H9 (cell line): ENCODE measurements at regions not wholly inside any gene's neighbourhood (a gene's known extent, or its start where the extent isn't known, plus 50 kb on each side); places are given as distances from the start of the nearest gene placed in this dataset.

Source experiments
- DNase-seq: peaks from one replicate; pipeline ENCODE4 v3.0.0-alpha.2; 2017
- H2AFZ ChIP-seq: one replicate; pipeline ENCODE4 v1.6.1; 2013; ENCODE audit warnings: mild to moderate bottlenecking, low read length, control low read depth, moderate library complexity
- H2AK5ac ChIP-seq: 2 replicates; pipeline ENCODE4 v1.6.1; 2013; ENCODE audit warnings: low read length, control low read depth, mixed read lengths; ENCODE audit not compliant: insufficient read length
- H2BK120ac ChIP-seq: one replicate; pipeline ENCODE4 v1.6.1; 2013; ENCODE audit warnings: low read depth, mild to moderate bottlenecking, low read length, control low read depth, inconsistent platforms; ENCODE audit not compliant: poor library complexity, severe bottlenecking
- H2BK12ac ChIP-seq: 2 replicates; pipeline ENCODE4 v1.6.1; 2013; ENCODE audit warnings: low read length, control low read depth, mixed read lengths, low read depth; ENCODE audit not compliant: insufficient read length
- H2BK15ac ChIP-seq: 2 replicates; pipeline ENCODE4 v1.6.1; 2013; ENCODE audit warnings: low read depth, low read length, control low read depth
- H2BK20ac ChIP-seq: one replicate; pipeline ENCODE4 v1.6.1; 2013; ENCODE audit warnings: low read depth, mild to moderate bottlenecking, low read length, control low read depth, inconsistent platforms; ENCODE audit not compliant: poor library complexity, severe bottlenecking
- H2BK5ac ChIP-seq: 2 replicates; pipeline ENCODE4 v1.6.1; 2013; ENCODE audit warnings: low read length, control low read depth, mixed read lengths; ENCODE audit not compliant: insufficient read length
- H3K14ac ChIP-seq: 2 replicates; pipeline ENCODE4 v1.6.1; 2013; ENCODE audit warnings: low read length, control low read depth; ENCODE audit not compliant: insufficient read depth
- H3K18ac ChIP-seq: 2 replicates; pipeline ENCODE4 v1.6.1; 2013; ENCODE audit warnings: low read depth, mild to moderate bottlenecking, mixed read lengths, low read length, control low read depth; ENCODE audit not compliant: insufficient read length
- H3K23ac ChIP-seq: 2 replicates; pipeline ENCODE4 v1.6.1; 2013; ENCODE audit warnings: low read length, control low read depth, mixed read lengths, low read depth; ENCODE audit not compliant: insufficient read length
- H3K23me2 ChIP-seq: 2 replicates; pipeline ENCODE4 v1.6.1; 2013; ENCODE audit warnings: low read depth, mild to moderate bottlenecking, mixed read lengths, low read length, control low read depth; ENCODE audit not compliant: insufficient read length, poor library complexity, severe bottlenecking
- H3K27ac ChIP-seq: 2 replicates; pipeline ENCODE4 v1.5.1; 2013; ENCODE audit warnings: low read length, control low read depth, mixed read lengths, low read depth; ENCODE audit not compliant: insufficient read length
- H3K27me3 ChIP-seq: 2 replicates; pipeline ENCODE4 v1.6.1; 2013; ENCODE audit warnings: low read length, control low read depth, inconsistent platforms; ENCODE audit not compliant: insufficient read depth
- H3K4ac ChIP-seq: 2 replicates; pipeline ENCODE4 v1.6.1; 2013; ENCODE audit warnings: low read depth, mild to moderate bottlenecking, control low read depth, inconsistent platforms, low read length, moderate library complexity
- H3K4me1 ChIP-seq: 2 replicates; pipeline ENCODE4 v1.6.1; 2013; ENCODE audit warnings: low read length, control low read depth, inconsistent platforms; ENCODE audit not compliant: insufficient read depth
- H3K4me2 ChIP-seq: 2 replicates; pipeline ENCODE4 v1.6.1; 2013; ENCODE audit warnings: low read length, control low read depth, mixed read lengths; ENCODE audit not compliant: insufficient read length, insufficient read depth
- H3K56ac ChIP-seq: 2 replicates; pipeline ENCODE4 v1.6.1; 2013; ENCODE audit warnings: low read depth, mild to moderate bottlenecking, mixed read lengths, low read length, control low read depth; ENCODE audit not compliant: insufficient read length
- H3K79me1 ChIP-seq: 2 replicates; pipeline ENCODE4 v1.6.1; 2013; ENCODE audit warnings: low read depth, mild to moderate bottlenecking, moderate library complexity, low read length, control low read depth, inconsistent platforms; ENCODE audit not compliant: insufficient read depth, poor library complexity, severe bottlenecking
- H3K79me2 ChIP-seq: 2 replicates; pipeline ENCODE4 v1.6.1; 2013; ENCODE audit warnings: low read length, control low read depth, inconsistent platforms; ENCODE audit not compliant: insufficient read depth
- H3K9ac ChIP-seq: 2 replicates; pipeline ENCODE4 v1.6.1; 2013; ENCODE audit warnings: low read length, control low read depth, mixed read lengths; ENCODE audit not compliant: insufficient read length; ENCODE audit errors: extremely low read depth
- H3K9me3 ChIP-seq: one replicate; pipeline ENCODE4 v1.6.1; 2013; ENCODE audit warnings: low read depth, low read length, inconsistent platforms; ENCODE audit not compliant: control insufficient read depth
- H3T11ph ChIP-seq: one replicate; pipeline ENCODE4 v1.6.1; 2013; ENCODE audit warnings: mild to moderate bottlenecking, low read length, control low read depth, inconsistent platforms
- H4K20me1 ChIP-seq: one replicate; pipeline ENCODE4 v1.6.1; 2013; ENCODE audit not compliant: control insufficient read depth, insufficient read length, insufficient read depth
- H4K5ac ChIP-seq: 2 replicates; pipeline ENCODE4 v1.6.1; 2013; ENCODE audit warnings: low read depth, mild to moderate bottlenecking, mixed read lengths, low read length, control low read depth; ENCODE audit not compliant: insufficient read length
- H4K8ac ChIP-seq: replicated peaks from 2 replicates; pipeline ENCODE4 v1.6.1; 2013; ENCODE audit warnings: low read length, control low read depth, mixed read lengths, low read depth; ENCODE audit not compliant: insufficient read length
- H4K91ac ChIP-seq: 2 replicates; pipeline ENCODE4 v1.6.1; 2013; ENCODE audit warnings: low read depth, mild to moderate bottlenecking, moderate library complexity, mixed read lengths, low read length, control low read depth; ENCODE audit not compliant: insufficient read length
- H3K27ac Mint-ChIP-seq, 3 experiments: 2 replicates in 2 of 3; 3 replicates in 1 of 3; pipeline ENCODE4 v1.8.0; 2020 to 2021; ENCODE audit warnings: mixed read lengths in 3 of 3, mild to moderate bottlenecking in 1 of 3, moderate library complexity in 1 of 3
- H3K27me3 Mint-ChIP-seq: 2 replicates; pipeline ENCODE4 v1.8.0; 2021; ENCODE audit warnings: low read depth, mild to moderate bottlenecking, moderate library complexity, mixed read lengths
- H3K36me3 Mint-ChIP-seq, 3 experiments: 2 replicates in 2 of 3; 3 replicates in 1 of 3; pipeline ENCODE4 v1.8.0; 2020 to 2021; ENCODE audit warnings: low read depth in 3 of 3, mixed read lengths in 3 of 3; ENCODE audit not compliant: insufficient read depth in 1 of 3
- H3K4me1 Mint-ChIP-seq, 2 experiments: 2 replicates each; pipeline ENCODE4 v1.8.0; 2020; ENCODE audit warnings: mixed read lengths in 2 of 2
- H3K4me3 Mint-ChIP-seq, 2 experiments: 2 replicates in 1 of 2; 3 replicates in 1 of 2; pipeline ENCODE4 v1.8.0; 2020 to 2021; ENCODE audit warnings: mild to moderate bottlenecking in 2 of 2, mixed read lengths in 2 of 2, moderate library complexity in 1 of 2
- H3K9me3 Mint-ChIP-seq, 2 experiments: 2 replicates in 1 of 2; 3 replicates in 1 of 2; pipeline ENCODE4 v1.8.0; 2020; ENCODE audit warnings: mild to moderate bottlenecking in 2 of 2, mixed read lengths in 2 of 2, moderate library complexity in 1 of 2
- WGBS: extraction: QIAGEN DNeasy Blood & Tissue Kit; methylation state at CpG from one replicate; pipeline ENCODE4 v1.1.7; 2013; ENCODE audit warnings: missing lambda C conversion rate, low lambda C conversion rate, mixed read lengths; ENCODE audit not compliant: insufficient read length; ENCODE audit errors: extremely low coverage; 5-methylcytosine and 5-hydroxymethylcytosine counted together
- TF ChIP-seq, protein P1 (sequence below): fragments of 200-600 bp; sonication (generic); conservative IDR thresholded peaks from 3 replicates; pipeline ENCODE4 v1.8.0; 2021; ENCODE audit warnings: antibody characterized with exemption, mild to moderate bottlenecking

- peaks cover 0 to 6% of the 10 kb centered on the region in 2 experiments; a peak in 1 of 4 replicates for H3K4me1 Mint-ChIP-seq
Measured at GRCh38 chr6:94658929-94659328, 918.4 kb upstream of the MANEA start.

More at GRCh38 chr6:94658929-94659328, 918.4 kb upstream of the MANEA start:
- Histone ChIP-seq H3K9me3 (no peaks in the 10 kb centered on the region), H3K14ac (no peak overlapping the region; the same call in 1 of the 2 replicates), H2AK5ac (no peak overlapping the region), H4K8ac (no peak overlapping the region), H2BK5ac (no peak overlapping the region), H4K5ac (no peak overlapping the region), H3K56ac (no peak overlapping the region), H3K23ac (no peak overlapping the region), H3K4ac (no peak overlapping the region), H2AFZ (no peak overlapping the region), H2BK12ac (no peak overlapping the region), H3T11ph (no peak overlapping the region), H3K27ac (no peak overlapping the region), H3K4me1 (no peaks in the 10 kb centered on the region; the same call in 1 of the 2 replicates), H3K23me2 (no peaks in the 10 kb centered on the region), H2BK15ac (no peak overlapping the region), H2BK20ac (no peak overlapping the region), H3K18ac (no peak overlapping the region), H2BK120ac (no peak overlapping the region), H3K4me2 (no peak overlapping the region), H4K20me1 (no peaks in the 10 kb centered on the region), H3K9ac (no peak overlapping the region), H3K79me2 (no peaks in the 10 kb centered on the region), H3K27me3 (no peaks in the 10 kb centered on the region), H3K79me1 (no peaks in the 10 kb centered on the region), H4K91ac (no peak overlapping the region)
- DNase-seq: no peak
- no peak overlapping the region for H3K4me3 Mint-ChIP-seq
- TF ChIP-seq, protein P1, sequence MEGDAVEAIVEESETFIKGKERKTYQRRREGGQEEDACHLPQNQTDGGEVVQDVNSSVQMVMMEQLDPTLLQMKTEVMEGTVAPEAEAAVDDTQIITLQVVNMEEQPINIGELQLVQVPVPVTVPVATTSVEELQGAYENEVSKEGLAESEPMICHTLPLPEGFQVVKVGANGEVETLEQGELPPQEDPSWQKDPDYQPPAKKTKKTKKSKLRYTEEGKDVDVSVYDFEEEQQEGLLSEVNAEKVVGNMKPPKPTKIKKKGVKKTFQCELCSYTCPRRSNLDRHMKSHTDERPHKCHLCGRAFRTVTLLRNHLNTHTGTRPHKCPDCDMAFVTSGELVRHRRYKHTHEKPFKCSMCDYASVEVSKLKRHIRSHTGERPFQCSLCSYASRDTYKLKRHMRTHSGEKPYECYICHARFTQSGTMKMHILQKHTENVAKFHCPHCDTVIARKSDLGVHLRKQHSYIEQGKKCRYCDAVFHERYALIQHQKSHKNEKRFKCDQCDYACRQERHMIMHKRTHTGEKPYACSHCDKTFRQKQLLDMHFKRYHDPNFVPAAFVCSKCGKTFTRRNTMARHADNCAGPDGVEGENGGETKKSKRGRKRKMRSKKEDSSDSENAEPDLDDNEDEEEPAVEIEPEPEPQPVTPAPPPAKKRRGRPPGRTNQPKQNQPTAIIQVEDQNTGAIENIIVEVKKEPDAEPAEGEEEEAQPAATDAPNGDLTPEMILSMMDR: no peak
- H3K36me3 Mint-ChIP-seq: peaks cover 0 to 7% (median 2%) of the 10 kb centered on the region in 3 experiments; a peak in 4 of 7 replicates
- no CpG with 5 or more reads among the region's 4 CpGs for WGBS
- H3K9me3 Mint-ChIP-seq: peaks cover 0 to 5% of the 10 kb centered on the region in 2 experiments; a peak in 4 of 5 replicates
- peak overlapping the region in 1 of 3 experiments; percentile 32; a peak in 1 of 7 replicates for H3K27ac Mint-ChIP-seq
- no peaks in the 10 kb centered on the region; the same call in 1 of the 2 replicates for H3K27me3 Mint-ChIP-seq
